ENCODE measurements at regions not wholly inside any gene's neighbourhood (a gene's known extent, or its start where the extent isn't known, plus 50 kb on each side); places are given as distances from the start of the nearest gene placed in this dataset.

DNA sequence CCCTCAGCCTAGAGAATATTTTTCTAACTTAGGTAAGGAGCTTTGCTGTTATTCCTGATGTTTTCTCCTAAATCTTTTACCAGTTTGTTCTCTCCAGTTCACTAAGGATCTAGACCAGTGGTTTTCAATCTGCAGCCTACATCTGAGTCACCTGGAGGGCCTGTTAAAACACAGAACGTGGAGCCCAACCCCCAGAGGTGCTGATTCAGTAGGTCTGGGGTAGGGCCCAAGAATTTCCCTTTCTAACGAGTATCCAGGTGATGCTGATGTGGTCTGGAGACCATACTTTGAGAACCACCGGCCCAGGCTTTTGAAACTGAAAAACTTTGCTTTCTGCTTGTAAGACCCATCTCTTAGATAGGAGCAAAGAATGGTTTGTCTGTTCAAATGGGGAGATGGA is 51.2 kb upstream of the KMT2E start:
- H3K27ac Mint-ChIP-seq (ENCODE audit: unreplicated experiment): no peak overlapping the region
- no peak for TF ChIP-seq CTCF (IDR thresholded peaks at IDR 0.05)
- H3K9me3 Mint-ChIP-seq (ENCODE audit: unreplicated experiment): no peaks in the 10 kb centered on the region
- no peak overlapping the region for H3K4me3 Mint-ChIP-seq (ENCODE audit: unreplicated experiment)
- H3K27me3 Mint-ChIP-seq (ENCODE audit: unreplicated experiment): no peaks in the 10 kb centered on the region
- H3K36me3 Mint-ChIP-seq (ENCODE audit: unreplicated experiment): no peaks in the 10 kb centered on the region
- DNase-seq (ENCODE audit: extremely low spot score, unreplicated experiment): no peak
- H3K4me1 Mint-ChIP-seq (ENCODE audit: unreplicated experiment): peaks cover 23% of the 10 kb centered on the region

GRCh38 chr7:104963378-104963990 is 50.5 kb upstream of the KMT2E start:
- Mint-ChIP-seq H3K36me3 (ENCODE audit: unreplicated experiment) (no peaks in the 10 kb centered on the region), H3K9me3 (ENCODE audit: unreplicated experiment) (no peaks in the 10 kb centered on the region), H3K27ac (ENCODE audit: unreplicated experiment) (no peak overlapping the region), H3K27me3 (ENCODE audit: unreplicated experiment) (no peaks in the 10 kb centered on the region), H3K4me1 (ENCODE audit: unreplicated experiment) (peaks cover 23% of the 10 kb centered on the region), H3K4me3 (ENCODE audit: unreplicated experiment) (no peak overlapping the region)
- DNase-seq (ENCODE audit: extremely low spot score, unreplicated experiment): no peak
- TF ChIP-seq CTCF (IDR thresholded peaks at IDR 0.05): no peak

- Mint-ChIP-seq H3K4me1 (ENCODE audit: unreplicated experiment) (peaks cover 19% of the 10 kb centered on the region), H3K27ac (ENCODE audit: unreplicated experiment) (peak overlapping the region; percentile 25), H3K4me3 (ENCODE audit: unreplicated experiment) (no peak overlapping the region), H3K9me3 (ENCODE audit: unreplicated experiment) (no peaks in the 10 kb centered on the region), H3K36me3 (ENCODE audit: unreplicated experiment) (no peaks in the 10 kb centered on the region), H3K27me3 (ENCODE audit: unreplicated experiment) (no peaks in the 10 kb centered on the region)
- no peak for TF ChIP-seq CTCF (IDR thresholded peaks at IDR 0.05)
- DNase-seq (ENCODE audit: extremely low spot score, unreplicated experiment): no peak
Measured at GRCh38 chr7:104963991-104964385, 50.0 kb upstream of the KMT2E start.
